GM23338 (cell line): ENCODE measurements at regions not wholly inside any gene's neighbourhood (a gene's known extent, or its start where the extent isn't known, plus 50 kb on each side); places are given as distances from the start of the nearest gene placed in this dataset.

Experiments used
- ATAC-seq: fragments of 200-7000 bp; cut with Tn5 transposase; 3 replicates; pipeline ENCODE4 v1.9.1; 2020
- DNase-seq: peaks from one replicate; pipeline ENCODE4 v3.0.0-alpha.2; 2015; ENCODE audit warnings: low spot score
- H2AFZ ChIP-seq: fragments of 200-600 bp; sonication (generic); 2 replicates; pipeline ENCODE4 v1.8.0; 2016; ENCODE audit warnings: antibody characterized with exemption, mild to moderate bottlenecking, moderate library complexity
- H3F3A ChIP-seq: fragments of 200-600 bp; sonication (generic); replicated peaks from 2 replicates; pipeline ENCODE4 v1.8.0; 2017; ENCODE audit warnings: antibody characterized with exemption, mixed run types, low read depth
- H3K27ac ChIP-seq: fragments of 200-600 bp; sonication (generic); 2 replicates; pipeline ENCODE4 v1.6.1; 2016; ENCODE audit warnings: low read depth
- H3K27me3 ChIP-seq: fragments of 200-600 bp; sonication (generic); 2 replicates; pipeline ENCODE4 v1.8.0; 2016; ENCODE audit warnings: mild to moderate bottlenecking, mixed run types, moderate library complexity; ENCODE audit not compliant: insufficient read depth
- H3K36me3 ChIP-seq: fragments of 200-600 bp; sonication (generic); 2 replicates; pipeline ENCODE4 v1.8.0; 2016; ENCODE audit warnings: mild to moderate bottlenecking; ENCODE audit not compliant: insufficient read depth
- H3K4me1 ChIP-seq: fragments of 200-600 bp; sonication (generic); 2 replicates; pipeline ENCODE4 v1.8.0; 2016; ENCODE audit warnings: mild to moderate bottlenecking, moderate library complexity; ENCODE audit not compliant: insufficient read depth
- H3K4me2 ChIP-seq: fragments of 200-600 bp; sonication (generic); 2 replicates; pipeline ENCODE4 v1.7.1; 2017; ENCODE audit warnings: mixed run types
- H3K4me3 ChIP-seq: fragments of 200-600 bp; sonication (generic); 2 replicates; pipeline ENCODE4 v1.6.1; 2016; ENCODE audit warnings: mixed run types
- H3K79me2 ChIP-seq: fragments of 200-600 bp; sonication (generic); replicated peaks from 2 replicates; pipeline ENCODE4 v1.8.0; 2017; ENCODE audit warnings: mild to moderate bottlenecking; ENCODE audit not compliant: insufficient read depth
- H3K9me2 ChIP-seq: fragments of 200-600 bp; sonication (generic); 2 replicates; pipeline ENCODE4 v1.8.0; 2017; ENCODE audit not compliant: insufficient read depth
- H4K20me1 ChIP-seq: fragments of 200-600 bp; sonication (generic); replicated peaks from 2 replicates; pipeline ENCODE4 v1.8.0; 2017; ENCODE audit warnings: mild to moderate bottlenecking; ENCODE audit not compliant: insufficient read depth
- H3K27ac Mint-ChIP-seq: 2 replicates; pipeline ENCODE4 v1.8.0; 2020; ENCODE audit warnings: inconsistent platforms, mild to moderate bottlenecking, moderate library complexity, mixed read lengths
- H3K27me3 Mint-ChIP-seq: 3 replicates; pipeline ENCODE4 v1.8.0; 2022; ENCODE audit warnings: low read depth, mild to moderate bottlenecking, moderate library complexity, mixed read lengths, inconsistent platforms; ENCODE audit not compliant: insufficient read depth, poor library complexity
- H3K36me3 Mint-ChIP-seq: 3 replicates; pipeline ENCODE4 v1.8.0; 2021; ENCODE audit warnings: low read depth, mild to moderate bottlenecking, inconsistent platforms, moderate library complexity, mixed read lengths
- H3K4me1 Mint-ChIP-seq: 3 replicates; pipeline ENCODE4 v1.8.0; 2020; ENCODE audit warnings: mild to moderate bottlenecking, inconsistent platforms, mixed read lengths
- H3K4me3 Mint-ChIP-seq: 3 replicates; pipeline ENCODE4 v1.8.0; 2021; ENCODE audit warnings: moderate library complexity, mild to moderate bottlenecking, inconsistent platforms, mixed read lengths
- H3K9me3 Mint-ChIP-seq: 3 replicates; pipeline ENCODE4 v1.8.0; 2020; ENCODE audit warnings: moderate library complexity, mild to moderate bottlenecking, inconsistent platforms, mixed read lengths
- CREB1 ChIP-seq: fragments of 250-450 bp; sonication (Bioruptor Pico); IDR thresholded peaks from 2 replicates; pipeline ENCODE4 v1.5.0; 2020; ENCODE audit warnings: low read depth, mild to moderate bottlenecking, moderate library complexity
- ETS1 ChIP-seq: IDR thresholded peaks from 2 replicates; pipeline ENCODE4 v1.6.1; 2016; ENCODE audit warnings: antibody characterized with exemption
- EZH2 ChIP-seq: fragments of 200-600 bp; sonication (generic); IDR thresholded peaks from one replicate; pipeline ENCODE4 v1.8.0; 2017; ENCODE audit warnings: antibody characterized with exemption, mild to moderate bottlenecking, low read depth; ENCODE audit not compliant: unreplicated experiment
- JUNB ChIP-seq: IDR thresholded peaks from one replicate; pipeline ENCODE4 v1.6.1; 2016; ENCODE audit warnings: antibody characterized with exemption; ENCODE audit not compliant: unreplicated experiment
- NANOG ChIP-seq: IDR thresholded peaks from 2 replicates; pipeline ENCODE4 v1.6.1; 2016; ENCODE audit warnings: antibody characterized with exemption, borderline replicate concordance
- POLR2AphosphoS5 ChIP-seq: IDR thresholded peaks from 2 replicates; pipeline ENCODE4 v1.6.1; 2016; ENCODE audit warnings: antibody characterized with exemption, low read depth
- REST ChIP-seq: IDR thresholded peaks from one replicate; pipeline ENCODE4 v1.6.1; 2018; ENCODE audit warnings: antibody characterized with exemption; ENCODE audit not compliant: unreplicated experiment
- STAT1 ChIP-seq: IDR thresholded peaks from one replicate; pipeline ENCODE4 v1.6.1; 2016; ENCODE audit warnings: antibody characterized with exemption; ENCODE audit not compliant: unreplicated experiment
- ZNF331 ChIP-seq: fragments of 250-450 bp; sonication (Bioruptor Pico); IDR thresholded peaks from 2 replicates; pipeline ENCODE4 v1.5.0; 2020; ENCODE audit warnings: low read depth, mild to moderate bottlenecking, moderate library complexity
- ZNF462 ChIP-seq: fragments of 250-450 bp; sonication (Bioruptor Pico); IDR thresholded peaks from 2 replicates; pipeline ENCODE4 v1.5.0; 2020; ENCODE audit warnings: mild to moderate bottlenecking, moderate library complexity
- TF ChIP-seq, protein P1 (sequence below), 2 experiments: fragments of 200-600 bp in 1 of 2; sonication (generic) in 1 of 2; conservative IDR thresholded peaks; 2 replicates each; pipeline versions ENCODE4 v1.5.1 to v1.6.1; 2016 to 2017; ENCODE audit warnings: antibody characterized with exemption in 2 of 2, low read depth in 2 of 2, mild to moderate bottlenecking in 2 of 2, moderate library complexity in 1 of 2

DNA sequence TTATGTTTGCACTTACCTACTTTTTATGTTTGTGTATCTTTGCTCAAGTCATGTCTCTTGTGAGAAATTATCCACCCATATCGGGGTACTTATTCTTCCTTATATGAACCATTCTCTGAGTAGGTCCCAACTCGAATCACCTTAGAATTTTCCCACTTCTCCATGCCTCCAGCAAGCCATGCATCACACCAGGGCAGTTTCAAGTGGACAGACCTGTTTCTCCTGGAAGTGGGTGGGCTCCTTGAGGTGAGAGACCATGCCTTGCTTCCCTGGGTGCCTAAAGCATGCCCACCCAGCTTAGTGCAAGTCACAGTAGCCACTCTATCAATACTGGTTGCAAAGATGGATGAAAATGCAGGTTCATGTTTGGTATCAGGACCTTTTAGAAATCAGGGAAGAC is 187.2 kb downstream of the KIT start (continued):
- no peak for TF ChIP-seq ZNF462 (CRISPR knock-in tag)
- no peak for TF ChIP-seq JUNB
- TF ChIP-seq EZH2: no peak
- no peak for TF ChIP-seq POLR2AphosphoS5

DNA sequence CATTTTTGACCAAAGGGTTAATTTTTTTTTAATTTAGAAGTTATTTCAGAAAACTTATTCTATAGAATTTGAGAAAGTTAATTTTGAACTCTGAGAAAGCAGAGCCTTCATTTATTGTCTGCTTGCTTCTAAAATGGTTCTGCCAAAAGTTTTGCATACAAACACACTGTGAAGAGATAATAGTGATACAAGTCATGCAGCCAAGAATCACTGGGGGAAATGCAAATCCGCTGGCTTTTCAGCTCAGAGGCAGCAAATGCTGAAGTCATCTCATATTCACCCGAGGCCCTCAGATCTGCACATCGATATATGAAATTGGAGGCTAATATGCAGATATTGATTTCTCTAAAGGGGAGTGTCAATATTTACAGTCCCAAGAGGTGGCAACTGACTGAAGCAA is 186.2 kb downstream of the KIT start:
- Mint-ChIP-seq H3K27ac (no peak overlapping the region), H3K4me3 (no peak overlapping the region), H3K9me3 (no peaks in the 10 kb centered on the region), H3K4me1 (0 out of 3 replicates have a peak, but pooled peaks cover 2% of the 10 kb centered on the region), H3K27me3 (no peaks in the 10 kb centered on the region), H3K36me3 (no peaks in the 10 kb centered on the region)
- no peak for DNase-seq
- Histone ChIP-seq H3K27me3 (no peaks in the 10 kb centered on the region), H3K4me2 (no peak overlapping the region), H4K20me1 (no peaks in the 10 kb centered on the region), H2AFZ (peak overlapping the region; percentile 65; the same call in 1 of the 2 replicates), H3K4me3 (no peak overlapping the region), H3K27ac (no peak overlapping the region), H3F3A (no peaks in the 10 kb centered on the region), H3K9me2 (no peaks in the 10 kb centered on the region; the same call in 1 of the 2 replicates), H3K79me2 (no peaks in the 10 kb centered on the region), H3K36me3 (no peaks in the 10 kb centered on the region), H3K4me1 (no peaks in the 10 kb centered on the region)
- no peak for ATAC-seq
- TF ChIP-seq ETS1 (no peak), REST (no peak), CREB1 (CRISPR knock-in tag) (no peak), ZNF331 (CRISPR knock-in tag) (no peak), NANOG (no peak), STAT1 (no peak)
- TF ChIP-seq, protein P1, sequence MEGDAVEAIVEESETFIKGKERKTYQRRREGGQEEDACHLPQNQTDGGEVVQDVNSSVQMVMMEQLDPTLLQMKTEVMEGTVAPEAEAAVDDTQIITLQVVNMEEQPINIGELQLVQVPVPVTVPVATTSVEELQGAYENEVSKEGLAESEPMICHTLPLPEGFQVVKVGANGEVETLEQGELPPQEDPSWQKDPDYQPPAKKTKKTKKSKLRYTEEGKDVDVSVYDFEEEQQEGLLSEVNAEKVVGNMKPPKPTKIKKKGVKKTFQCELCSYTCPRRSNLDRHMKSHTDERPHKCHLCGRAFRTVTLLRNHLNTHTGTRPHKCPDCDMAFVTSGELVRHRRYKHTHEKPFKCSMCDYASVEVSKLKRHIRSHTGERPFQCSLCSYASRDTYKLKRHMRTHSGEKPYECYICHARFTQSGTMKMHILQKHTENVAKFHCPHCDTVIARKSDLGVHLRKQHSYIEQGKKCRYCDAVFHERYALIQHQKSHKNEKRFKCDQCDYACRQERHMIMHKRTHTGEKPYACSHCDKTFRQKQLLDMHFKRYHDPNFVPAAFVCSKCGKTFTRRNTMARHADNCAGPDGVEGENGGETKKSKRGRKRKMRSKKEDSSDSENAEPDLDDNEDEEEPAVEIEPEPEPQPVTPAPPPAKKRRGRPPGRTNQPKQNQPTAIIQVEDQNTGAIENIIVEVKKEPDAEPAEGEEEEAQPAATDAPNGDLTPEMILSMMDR (conservative IDR thresholded peaks at IDR 0.05; ENCODE audit: low read depth in 2 of 2): no peak
